Fibroblast of pulmonary artery (primary cell): ENCODE measurements at regions not wholly inside any gene's neighbourhood (a gene's known extent, or its start where the extent isn't known, plus 50 kb on each side); places are given as distances from the start of the nearest gene placed in this dataset.

ENCODE experiments used
- DNase-seq: peaks from one replicate; pipeline ENCODE4 v3.0.0-alpha.2; 2010; ENCODE audit warnings: low read depth
- H3K4me3 ChIP-seq: replicated peaks from 2 replicates; pipeline ENCODE4 v1.5.1; 2011; ENCODE audit warnings: low read depth, mild to moderate bottlenecking, control low read depth, low read length, moderate library complexity
- TF ChIP-seq, protein P1 (sequence below): IDR thresholded peaks from 2 replicates; pipeline ENCODE4 v1.5.1; 2011; ENCODE audit warnings: mild to moderate bottlenecking, control low read depth, low read length, inconsistent platforms; ENCODE audit errors: missing control alignments

DNA sequence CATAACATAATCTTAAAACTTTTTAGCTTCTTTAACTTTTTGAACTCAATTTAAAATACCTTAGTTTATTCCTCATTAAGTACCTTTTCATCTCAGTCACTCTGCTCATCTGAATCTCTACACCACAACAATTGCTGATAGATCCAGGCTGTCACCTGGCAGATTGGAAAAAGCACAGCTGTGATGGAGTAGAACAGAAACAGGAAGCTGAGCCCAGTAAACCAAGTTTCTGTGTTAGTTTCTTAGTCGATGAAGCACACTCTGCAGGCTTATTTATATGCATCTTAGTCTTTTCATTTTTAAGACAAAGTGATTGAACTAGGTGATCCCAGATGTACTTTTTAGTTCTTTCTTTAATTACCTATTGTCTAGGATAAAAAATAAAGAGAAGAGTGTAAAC, 1398.0 kb upstream of the ALCAM start:
- TF ChIP-seq, protein P1, sequence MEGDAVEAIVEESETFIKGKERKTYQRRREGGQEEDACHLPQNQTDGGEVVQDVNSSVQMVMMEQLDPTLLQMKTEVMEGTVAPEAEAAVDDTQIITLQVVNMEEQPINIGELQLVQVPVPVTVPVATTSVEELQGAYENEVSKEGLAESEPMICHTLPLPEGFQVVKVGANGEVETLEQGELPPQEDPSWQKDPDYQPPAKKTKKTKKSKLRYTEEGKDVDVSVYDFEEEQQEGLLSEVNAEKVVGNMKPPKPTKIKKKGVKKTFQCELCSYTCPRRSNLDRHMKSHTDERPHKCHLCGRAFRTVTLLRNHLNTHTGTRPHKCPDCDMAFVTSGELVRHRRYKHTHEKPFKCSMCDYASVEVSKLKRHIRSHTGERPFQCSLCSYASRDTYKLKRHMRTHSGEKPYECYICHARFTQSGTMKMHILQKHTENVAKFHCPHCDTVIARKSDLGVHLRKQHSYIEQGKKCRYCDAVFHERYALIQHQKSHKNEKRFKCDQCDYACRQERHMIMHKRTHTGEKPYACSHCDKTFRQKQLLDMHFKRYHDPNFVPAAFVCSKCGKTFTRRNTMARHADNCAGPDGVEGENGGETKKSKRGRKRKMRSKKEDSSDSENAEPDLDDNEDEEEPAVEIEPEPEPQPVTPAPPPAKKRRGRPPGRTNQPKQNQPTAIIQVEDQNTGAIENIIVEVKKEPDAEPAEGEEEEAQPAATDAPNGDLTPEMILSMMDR: no peak
- DNase-seq: no peak
- H3K4me3 ChIP-seq: no peak overlapping the region

DNA sequence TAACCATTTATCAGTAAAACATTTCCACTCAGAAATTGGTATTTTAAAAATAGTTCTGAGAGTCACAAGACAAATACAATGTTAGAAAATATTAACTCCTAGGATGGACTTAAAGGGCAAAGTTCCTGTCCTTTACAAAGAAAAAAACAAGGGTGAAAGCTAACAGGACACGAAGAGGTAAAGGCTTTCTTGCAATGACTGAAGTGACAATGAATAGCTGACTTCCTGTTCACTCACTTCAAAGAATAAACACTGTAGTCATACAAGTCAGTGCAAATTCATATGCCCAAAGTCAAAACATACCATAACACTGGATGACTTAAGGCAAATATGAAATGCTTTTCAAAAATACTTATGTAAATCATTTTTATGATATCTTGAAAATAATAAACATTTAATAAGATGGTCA, 1389.8 kb upstream of the ALCAM start:
- DNase-seq: no peak
- H3K4me3 ChIP-seq: no peak overlapping the region
- TF ChIP-seq, protein P1: no peak

DNA sequence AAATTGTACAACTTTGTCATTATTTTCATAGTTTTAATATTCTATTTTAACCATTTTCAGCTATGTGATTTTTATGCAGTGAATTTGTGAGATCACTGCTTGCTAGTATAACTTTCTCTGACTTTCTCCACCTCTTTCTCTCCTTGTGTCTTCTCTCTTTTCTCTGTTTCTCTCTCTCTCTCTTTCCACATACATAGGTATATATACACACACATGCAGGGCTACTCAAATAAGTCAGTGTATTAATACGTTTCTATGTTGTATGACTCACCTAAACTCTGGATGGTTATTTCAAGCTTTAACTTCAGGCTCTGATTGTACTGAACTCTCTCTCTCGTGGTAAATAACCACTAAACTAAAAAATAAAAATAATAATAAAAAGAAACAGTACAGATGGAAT, 1389.3 kb upstream of the ALCAM start:
- no peak for DNase-seq
- TF ChIP-seq, protein P1: no peak
- H3K4me3 ChIP-seq: no peak overlapping the region

DNA sequence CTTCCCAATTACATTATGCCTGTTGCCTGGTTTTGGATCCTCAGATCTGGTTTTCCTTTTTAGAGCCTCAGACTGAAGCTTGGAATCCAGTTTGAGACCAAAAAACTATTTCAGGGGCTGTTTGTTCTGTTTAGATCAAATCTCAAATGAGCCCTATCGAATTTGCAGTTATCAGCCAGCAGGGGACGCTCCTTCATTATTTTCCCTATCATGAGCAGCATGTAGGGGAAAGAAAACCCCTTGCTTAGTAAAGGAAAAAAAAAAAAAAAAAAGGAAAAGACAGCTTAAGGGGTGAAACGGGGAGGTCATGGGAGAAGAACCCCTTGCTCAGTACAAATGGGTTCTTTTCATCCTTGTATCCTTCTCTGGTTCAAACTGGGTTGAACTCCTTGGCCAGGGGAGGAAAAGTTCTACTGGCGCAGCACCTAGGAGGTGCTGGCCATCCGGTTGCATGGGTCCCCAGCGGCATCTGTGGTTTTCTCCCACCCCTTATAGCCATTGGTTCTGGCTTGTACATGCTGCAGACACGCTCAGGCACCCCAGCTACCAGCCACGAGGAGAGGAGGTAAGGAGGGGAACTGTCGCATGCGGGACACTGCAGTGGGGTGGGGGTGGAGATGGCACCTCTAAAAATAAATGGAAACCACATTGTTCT, 1375.1 kb upstream of the ALCAM start:
- TF ChIP-seq, protein P1: peak; percentile 47
- peak; percentile 25 for DNase-seq
- no peak overlapping the region for H3K4me3 ChIP-seq

DNA sequence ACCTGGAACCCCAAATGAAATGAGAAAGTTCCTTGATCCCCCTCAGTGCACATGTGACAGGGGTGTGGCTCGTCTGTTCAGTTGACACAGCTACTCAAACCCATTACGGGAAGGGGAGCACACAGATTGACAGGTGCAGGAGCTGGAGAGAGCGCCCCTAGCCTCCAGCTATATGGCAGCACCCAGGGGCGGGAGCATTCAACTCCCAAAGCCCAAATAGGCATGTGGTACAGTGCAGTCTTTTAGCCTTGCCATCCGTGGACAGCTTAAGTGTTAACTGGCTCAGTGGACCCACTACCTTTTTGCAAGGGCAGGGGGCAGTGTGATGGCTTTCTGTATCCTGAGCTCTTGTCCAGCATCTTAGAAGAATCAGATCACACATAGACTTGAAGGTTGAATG, 1374.2 kb upstream of the ALCAM start:
- TF ChIP-seq, protein P1: no peak
- H3K4me3 ChIP-seq: no peak overlapping the region
- no peak for DNase-seq

DNA sequence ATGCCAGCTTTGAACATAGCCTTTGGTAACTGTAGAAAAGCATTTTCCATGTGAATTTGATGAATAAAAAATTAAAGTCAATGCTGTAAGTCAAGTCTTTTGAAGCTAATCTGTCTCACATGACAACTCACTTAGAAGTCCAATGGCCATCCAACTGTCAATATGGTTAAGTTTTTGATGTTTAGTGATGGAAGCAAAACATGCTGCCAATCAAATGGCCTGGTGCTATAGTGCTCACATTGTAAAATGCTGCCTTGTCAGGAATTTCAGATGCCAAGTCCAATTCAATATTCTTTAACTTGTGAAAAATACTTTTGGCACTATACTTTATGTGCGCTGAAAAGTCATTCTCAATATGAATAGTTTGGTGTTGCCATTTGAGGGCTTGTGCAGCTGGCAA, 1361.8 kb upstream of the ALCAM start:
- no peak overlapping the region for H3K4me3 ChIP-seq
- no peak for DNase-seq
- TF ChIP-seq, protein P1: no peak

DNA sequence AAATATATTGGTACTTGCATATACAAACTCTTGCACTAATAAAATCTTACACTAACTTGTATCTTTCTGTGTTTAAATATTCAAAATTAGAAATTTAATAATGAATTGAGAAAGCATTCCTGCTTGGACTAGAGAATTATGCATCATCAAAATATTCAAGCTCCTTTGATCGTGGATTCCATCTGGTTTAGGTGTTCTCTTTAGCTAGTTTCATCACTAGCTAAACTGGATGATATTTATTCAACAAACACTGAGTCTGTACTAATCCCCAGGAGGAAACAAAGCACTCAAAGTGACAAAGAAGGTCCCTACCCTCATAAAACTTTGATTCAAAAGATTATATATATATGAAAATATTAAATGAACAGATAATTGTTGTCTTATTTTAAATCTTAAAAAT, 1360.9 kb upstream of the ALCAM start:
- no peak overlapping the region for H3K4me3 ChIP-seq
- no peak for DNase-seq
- TF ChIP-seq, protein P1: no peak
